Peyer's patch (tissue), 4 donors: ENCODE measurements at regions not wholly inside any gene's neighbourhood (a gene's known extent, or its start where the extent isn't known, plus 50 kb on each side); places are given as distances from the start of the nearest gene placed in this dataset.

ENCODE experiments used
- DNase-seq, 3 donors: peaks; one replicate each; pipeline ENCODE4 v3.0.0-alpha.2; 2017 to 2019
- H3K27ac ChIP-seq, 4 donors: fragments of 200-600 bp; sonication (generic); one replicate each; pipeline ENCODE4 v1.5.1; 2016 to 2019
- H3K27me3 ChIP-seq, 2 donors: fragments of 200-600 bp; sonication (generic); one replicate each; pipeline ENCODE4 v1.5.1; 2019
- H3K36me3 ChIP-seq, 3 donors: fragments of 200-600 bp; sonication (generic); one replicate each; pipeline ENCODE4 v1.5.1; 2016 to 2019
- H3K4me1 ChIP-seq, 4 donors: fragments of 200-600 bp; sonication (generic); one replicate each; pipeline ENCODE4 v1.5.1; 2016 to 2019
- H3K4me3 ChIP-seq, 4 donors: fragments of 200-600 bp; sonication (generic); 1 replicate in 3 of 4; 2 replicates in 1 of 4; pipeline ENCODE4 v1.5.1; 2016 to 2019; ENCODE audit warnings: mild to moderate bottlenecking in 1 of 4
- H3K9me3 ChIP-seq, 4 donors: fragments of 200-600 bp; sonication (generic); one replicate each; pipeline ENCODE4 v1.5.1; 2016 to 2019; ENCODE audit warnings: mild to moderate bottlenecking in 1 of 4
- POLR2A ChIP-seq, 2 donors: fragments of 450-650 bp; IDR thresholded peaks; one replicate each; pipeline ENCODE4 v1.5.1; 2017; ENCODE audit warnings: antibody characterized with exemption in 2 of 2, mild to moderate bottlenecking in 2 of 2, moderate library complexity in 2 of 2
- TF ChIP-seq, protein P1 (sequence below), 6 experiments: fragments of 450-650 bp in 4 of 6; fragments of 200-600 bp in 2 of 6; sonication (generic) in 1 of 6; IDR thresholded peaks; one replicate each; pipeline ENCODE4 v1.5.1; 2017 to 2019; ENCODE audit warnings: antibody characterized with exemption in 6 of 6, mild to moderate bottlenecking in 3 of 6, moderate library complexity in 1 of 6

- Histone ChIP-seq H3K36me3 (no peaks in the 10 kb centered on the region), H3K9me3 (no peaks in the 10 kb centered on the region), H3K4me3 (no peak overlapping the region), H3K27ac (no peak overlapping the region), H3K4me1 (no peaks in the 10 kb centered on the region), H3K27me3 (no peaks in the 10 kb centered on the region)
- no peak for DNase-seq
- TF ChIP-seq, protein P1, sequence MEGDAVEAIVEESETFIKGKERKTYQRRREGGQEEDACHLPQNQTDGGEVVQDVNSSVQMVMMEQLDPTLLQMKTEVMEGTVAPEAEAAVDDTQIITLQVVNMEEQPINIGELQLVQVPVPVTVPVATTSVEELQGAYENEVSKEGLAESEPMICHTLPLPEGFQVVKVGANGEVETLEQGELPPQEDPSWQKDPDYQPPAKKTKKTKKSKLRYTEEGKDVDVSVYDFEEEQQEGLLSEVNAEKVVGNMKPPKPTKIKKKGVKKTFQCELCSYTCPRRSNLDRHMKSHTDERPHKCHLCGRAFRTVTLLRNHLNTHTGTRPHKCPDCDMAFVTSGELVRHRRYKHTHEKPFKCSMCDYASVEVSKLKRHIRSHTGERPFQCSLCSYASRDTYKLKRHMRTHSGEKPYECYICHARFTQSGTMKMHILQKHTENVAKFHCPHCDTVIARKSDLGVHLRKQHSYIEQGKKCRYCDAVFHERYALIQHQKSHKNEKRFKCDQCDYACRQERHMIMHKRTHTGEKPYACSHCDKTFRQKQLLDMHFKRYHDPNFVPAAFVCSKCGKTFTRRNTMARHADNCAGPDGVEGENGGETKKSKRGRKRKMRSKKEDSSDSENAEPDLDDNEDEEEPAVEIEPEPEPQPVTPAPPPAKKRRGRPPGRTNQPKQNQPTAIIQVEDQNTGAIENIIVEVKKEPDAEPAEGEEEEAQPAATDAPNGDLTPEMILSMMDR (IDR thresholded peaks at IDR 0.05), result no peak
- TF ChIP-seq POLR2A (IDR thresholded peaks at IDR 0.05), result no peak
Measured at GRCh38 chr6:90983462-90983861, 396.6 kb upstream of the MAP3K7 start.

DNA sequence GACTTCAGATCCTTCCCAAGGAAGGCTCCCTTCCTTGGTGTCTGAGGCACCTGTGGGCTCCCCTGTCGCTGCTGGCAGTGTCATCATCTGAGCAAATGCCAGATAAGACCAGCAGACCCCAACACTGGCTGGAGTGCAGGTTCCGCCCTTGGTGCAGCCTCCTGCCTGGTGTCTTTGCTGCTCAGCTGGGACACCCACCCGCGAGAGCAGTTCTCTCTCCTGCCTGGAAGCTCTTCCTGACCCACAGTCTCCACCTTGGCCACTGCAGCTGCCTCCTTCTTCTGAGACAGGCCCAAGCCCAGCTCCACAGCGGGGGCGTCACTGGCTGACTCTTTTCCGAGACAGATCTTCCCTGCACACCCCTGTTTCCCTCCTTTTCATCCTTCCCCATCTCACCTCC lies 395.7 kb upstream of the MAP3K7 start:
- no peak for DNase-seq
- Histone ChIP-seq H3K4me1 (no peaks in the 10 kb centered on the region), H3K27me3 (no peaks in the 10 kb centered on the region), H3K9me3 (no peaks in the 10 kb centered on the region), H3K36me3 (no peaks in the 10 kb centered on the region), H3K27ac (no peak overlapping the region), H3K4me3 (no peak overlapping the region)
- TF ChIP-seq, protein P1 (IDR thresholded peaks at IDR 0.05), result no peak

GRCh38 chr6:90982051-90982450 lies 395.2 kb upstream of the MAP3K7 start:
- no peak for DNase-seq
- TF ChIP-seq, protein P1 (IDR thresholded peaks at IDR 0.05), result no peak
- no peak for TF ChIP-seq POLR2A (IDR thresholded peaks at IDR 0.05)
- Histone ChIP-seq H3K9me3 (no peaks in the 10 kb centered on the region), H3K27ac (no peak overlapping the region), H3K36me3 (no peaks in the 10 kb centered on the region), H3K27me3 (no peaks in the 10 kb centered on the region), H3K4me1 (no peaks in the 10 kb centered on the region), H3K4me3 (no peak overlapping the region)

DNA sequence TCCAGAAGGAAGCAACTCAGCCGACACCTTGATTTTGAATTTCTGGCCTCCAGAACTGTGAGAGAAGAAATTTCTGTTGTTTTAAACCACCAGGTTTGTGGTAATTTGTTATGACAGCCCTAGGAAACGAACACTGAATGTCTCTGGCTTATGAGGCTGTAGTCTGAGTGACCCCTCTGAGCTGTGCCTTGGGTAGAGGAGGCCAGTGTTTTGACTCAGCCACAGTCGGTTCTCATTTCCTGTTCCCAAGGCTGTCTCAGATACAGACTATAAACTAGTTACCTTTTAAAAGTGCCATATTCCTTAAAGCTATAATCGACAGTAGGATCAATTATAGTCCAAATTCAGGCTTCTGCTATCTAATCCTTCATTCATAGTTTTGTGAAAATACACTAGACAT lies 391.2 kb upstream of the MAP3K7 start:
- no peaks in the 10 kb centered on the region for H3K36me3 ChIP-seq
- TF ChIP-seq, protein P1 (IDR thresholded peaks at IDR 0.05), result no peak
- TF ChIP-seq POLR2A (IDR thresholded peaks at IDR 0.05), result no peak

DNA sequence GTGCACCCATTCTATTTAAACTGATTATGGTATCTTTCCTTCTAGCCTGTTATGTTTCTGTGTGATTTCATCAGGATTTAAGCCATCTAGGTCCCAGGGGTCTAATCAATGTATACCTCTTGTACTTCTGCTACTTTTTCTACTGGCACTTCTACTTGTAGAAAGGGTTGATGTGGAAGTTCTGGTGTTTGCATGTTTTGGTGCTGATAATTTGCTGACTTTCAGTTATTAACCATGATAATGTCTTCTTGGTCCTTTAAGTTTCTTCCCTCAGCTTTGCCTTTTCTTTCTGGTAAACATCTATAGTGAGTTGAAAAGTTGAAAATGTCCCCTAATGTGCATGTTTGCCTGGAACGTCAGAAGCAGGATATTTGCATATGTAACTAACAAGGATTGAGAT lies 390.6 kb upstream of the MAP3K7 start:
- no peak for TF ChIP-seq POLR2A (IDR thresholded peaks at IDR 0.05)
- TF ChIP-seq, protein P1 (IDR thresholded peaks at IDR 0.05), result no peak
- Histone ChIP-seq H3K4me3 (no peak overlapping the region), H3K9me3 (no peaks in the 10 kb centered on the region), H3K4me1 (no peaks in the 10 kb centered on the region), H3K27me3 (no peaks in the 10 kb centered on the region), H3K36me3 (no peaks in the 10 kb centered on the region), H3K27ac (no peak overlapping the region)
- DNase-seq, result no peak

More for the DNA sequence above, 391.2 kb upstream of the MAP3K7 start:
- Histone ChIP-seq H3K9me3 (no peaks in the 10 kb centered on the region), H3K4me1 (no peaks in the 10 kb centered on the region), H3K27me3 (no peaks in the 10 kb centered on the region), H3K4me3 (no peak overlapping the region), H3K27ac (no peak overlapping the region)
- DNase-seq, result no peak

DNA sequence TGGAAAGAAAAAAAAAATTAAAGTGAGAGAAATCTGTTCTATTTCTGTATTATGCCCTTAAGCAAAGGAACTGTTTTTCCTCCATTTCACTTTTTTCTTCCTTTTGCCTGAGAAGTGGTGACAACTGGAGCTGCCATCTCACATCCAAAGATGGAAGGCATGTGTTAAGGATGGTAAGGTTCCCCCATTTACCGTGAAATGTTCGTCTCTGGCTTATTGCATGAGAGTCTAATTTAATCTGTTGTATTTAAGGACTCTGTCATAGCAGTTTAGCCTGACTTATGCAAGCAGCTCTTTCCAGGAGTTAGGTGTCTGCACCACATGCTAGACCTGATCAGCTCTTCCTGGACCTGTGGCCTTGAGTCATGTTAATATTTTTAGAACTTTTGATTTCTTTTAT lies 389.5 kb upstream of the MAP3K7 start:
- Histone ChIP-seq H3K27me3 (no peaks in the 10 kb centered on the region), H3K9me3 (no peaks in the 10 kb centered on the region), H3K27ac (no peak overlapping the region), H3K36me3 (no peaks in the 10 kb centered on the region), H3K4me1 (no peaks in the 10 kb centered on the region), H3K4me3 (no peak overlapping the region)
- TF ChIP-seq POLR2A (IDR thresholded peaks at IDR 0.05), result no peak
- TF ChIP-seq, protein P1 (IDR thresholded peaks at IDR 0.05), result no peak
- no peak for DNase-seq
